IPS-NIHi11 (cell line): ENCODE measurements at regions not wholly inside any gene's neighbourhood (a gene's known extent, or its start where the extent isn't known, plus 50 kb on each side); places are given as distances from the start of the nearest gene placed in this dataset.
"Not testable (repeated sequence)": the region's sequence is repeated elsewhere in the genome, so short reads cannot be mapped to it uniquely, and the experiment has no call there.

Experiments used
- DNase-seq: peaks from one replicate; pipeline ENCODE4 v3.0.0; 2012; ENCODE audit warnings: mixed read lengths, low spot score

- no peak for DNase-seq
Observed at GRCh38 chr4:149870008-149870407, 54.4 kb upstream of the IQCM start.

DNA sequence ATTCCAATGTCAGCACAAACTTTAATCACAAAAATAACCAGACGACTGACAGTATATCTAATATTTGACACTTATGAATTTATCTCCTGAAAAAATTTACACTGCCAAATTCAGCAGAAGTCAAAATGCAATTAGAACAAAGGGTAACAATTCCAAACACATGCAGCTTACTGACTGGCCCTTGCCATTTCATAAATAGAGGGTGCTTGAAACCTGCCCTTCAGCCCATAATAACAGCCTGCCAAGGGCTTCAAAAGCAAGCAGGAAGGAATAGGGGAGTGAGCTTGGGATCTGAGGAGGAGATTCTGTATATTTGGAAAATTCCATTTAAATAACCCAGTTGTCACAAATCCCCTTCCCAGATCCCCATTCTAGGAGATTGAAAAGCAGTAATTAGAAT lies 66.1 kb upstream of the IQCM start:
- DNase-seq = no peak

DNA sequence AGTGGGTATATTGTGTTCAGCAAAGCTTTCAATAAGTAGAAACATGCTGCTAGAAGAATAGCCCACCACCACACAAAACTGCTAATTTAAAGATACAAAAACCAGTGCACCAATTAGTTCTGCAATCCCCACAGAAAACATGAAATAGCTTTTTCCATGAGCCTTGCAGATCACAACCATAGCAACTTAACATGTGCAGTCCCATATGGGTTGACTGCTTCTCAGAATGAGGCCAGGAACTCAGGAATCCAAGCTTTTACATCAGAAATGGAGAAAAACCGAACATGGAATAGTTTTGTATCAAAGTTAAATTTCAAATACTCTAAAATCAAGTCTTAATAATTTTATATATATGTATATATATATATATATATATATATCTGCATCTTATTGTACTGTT lies 66.6 kb upstream of the IQCM start:
- DNase-seq = no peak

GRCh38 chr4:149884046-149884445 lies 68.4 kb upstream of the IQCM start:
- no peak for DNase-seq

DNA sequence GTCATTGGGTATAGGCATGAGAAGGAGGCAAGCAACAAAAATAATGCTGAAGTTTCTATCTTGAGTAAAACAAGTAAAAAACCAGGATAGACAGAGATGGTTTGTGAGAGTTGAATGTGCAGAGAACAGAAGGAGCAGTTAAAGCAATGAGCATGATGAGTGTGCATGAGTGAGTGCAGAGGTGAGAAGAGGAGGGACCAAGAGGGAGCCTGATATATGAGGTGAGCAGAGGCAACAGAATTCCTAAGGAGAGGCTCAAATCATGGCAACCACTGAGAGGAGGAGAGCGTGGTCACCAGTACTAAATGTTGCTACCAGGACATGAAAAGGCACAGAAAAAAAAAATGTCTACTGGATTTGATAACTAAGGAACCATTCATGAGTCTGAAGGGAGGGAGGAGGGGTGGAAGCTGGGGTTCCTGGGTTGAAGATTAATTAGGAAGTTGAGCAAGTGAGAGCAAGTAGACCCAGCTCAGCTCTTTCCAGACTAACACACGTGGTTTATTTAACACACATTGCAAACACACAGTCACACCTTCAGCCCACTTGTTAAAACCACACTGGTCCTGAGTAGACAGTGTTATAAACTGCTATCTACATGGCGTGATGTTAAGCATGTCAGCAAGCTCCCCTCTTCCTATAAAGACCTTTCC lies 69.0 kb upstream of the IQCM start:
- DNase-seq = no peak

- no peak for DNase-seq
Observed at GRCh38 chr4:149885896-149886295, 70.3 kb upstream of the IQCM start.

- DNase-seq = no peak
Observed at GRCh38 chr4:149886786-149887490, 71.3 kb upstream of the IQCM start.

DNA sequence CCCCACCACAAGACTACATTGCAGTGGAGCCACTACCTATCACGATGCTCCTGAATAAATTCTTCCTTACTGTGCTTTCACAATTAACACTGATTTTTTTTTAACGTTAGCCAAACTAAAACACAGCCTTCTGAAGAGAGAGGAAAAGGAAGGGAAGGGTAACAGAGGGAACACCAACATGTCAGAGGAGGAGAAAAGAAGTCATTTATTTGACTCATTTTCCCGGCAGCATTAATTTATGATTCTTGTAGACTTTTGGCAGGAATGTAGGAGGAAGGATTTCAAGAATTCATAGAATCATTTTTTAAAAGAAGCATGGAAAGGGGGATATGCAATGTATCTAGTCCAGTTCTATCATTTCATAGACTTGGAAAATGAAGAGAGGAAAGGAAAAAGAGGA lies 74.3 kb upstream of the IQCM start:
- DNase-seq = no peak

- no peak for DNase-seq
Observed at GRCh38 chr4:149890531-149890930, 74.9 kb upstream of the IQCM start.

DNA sequence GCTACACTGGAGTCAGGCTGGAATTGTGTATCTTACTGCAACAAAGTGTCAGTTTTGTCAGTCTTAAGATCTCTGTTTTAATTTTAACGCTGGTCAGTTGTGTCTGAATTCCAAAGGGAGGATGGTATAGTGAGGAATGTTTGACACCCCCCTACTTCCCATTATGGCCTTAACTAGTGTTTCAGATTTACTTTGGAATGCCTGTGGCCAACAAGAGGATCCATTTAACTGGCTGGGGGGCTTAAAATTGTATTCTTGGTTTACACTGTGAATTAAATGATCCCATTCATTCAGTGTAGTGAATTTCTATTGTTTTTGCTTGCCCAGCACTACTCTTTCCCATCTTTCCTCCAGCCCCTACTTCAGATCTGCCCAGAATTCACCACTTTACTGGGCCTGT lies 75.8 kb upstream of the IQCM start:
- DNase-seq = no peak

DNA sequence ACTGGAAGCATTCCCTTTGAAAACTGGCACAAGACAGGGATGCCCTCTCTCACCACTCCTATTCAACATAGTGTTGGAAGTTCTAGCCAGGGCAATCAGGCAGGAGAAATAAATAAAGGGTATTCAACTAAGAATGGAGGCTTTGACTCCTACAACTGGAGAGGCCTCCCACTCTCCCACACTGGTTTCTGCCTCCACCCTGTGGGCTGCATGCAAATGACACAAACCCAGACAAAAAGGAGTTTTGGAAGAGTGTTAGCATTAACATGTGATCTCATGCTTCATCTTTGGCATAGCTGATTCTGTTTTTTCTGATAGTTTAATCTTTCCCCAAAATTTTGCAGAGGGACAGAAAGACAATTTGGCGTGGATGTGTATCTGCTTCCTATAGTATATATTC lies 80.8 kb upstream of the IQCM start:
- DNase-seq = no peak

DNA sequence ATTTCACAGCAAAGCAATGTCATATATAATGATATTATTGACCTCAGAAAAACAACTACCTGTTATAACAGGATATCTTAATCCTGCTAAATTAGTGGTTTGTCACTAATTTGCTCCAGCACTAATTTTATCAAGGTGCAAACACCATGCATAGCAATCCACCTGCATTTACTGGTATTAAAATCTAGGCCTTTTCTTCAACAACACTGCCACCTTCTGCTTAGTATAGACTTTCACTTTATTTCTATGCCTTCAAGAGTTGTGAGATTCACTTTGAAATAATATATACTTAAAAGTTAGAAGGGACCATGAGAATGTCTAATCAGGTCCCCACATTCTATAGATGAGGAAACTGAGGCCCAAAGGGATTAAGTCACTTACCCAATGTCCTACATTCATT lies 82.1 kb upstream of the IQCM start:
- no peak for DNase-seq

DNA sequence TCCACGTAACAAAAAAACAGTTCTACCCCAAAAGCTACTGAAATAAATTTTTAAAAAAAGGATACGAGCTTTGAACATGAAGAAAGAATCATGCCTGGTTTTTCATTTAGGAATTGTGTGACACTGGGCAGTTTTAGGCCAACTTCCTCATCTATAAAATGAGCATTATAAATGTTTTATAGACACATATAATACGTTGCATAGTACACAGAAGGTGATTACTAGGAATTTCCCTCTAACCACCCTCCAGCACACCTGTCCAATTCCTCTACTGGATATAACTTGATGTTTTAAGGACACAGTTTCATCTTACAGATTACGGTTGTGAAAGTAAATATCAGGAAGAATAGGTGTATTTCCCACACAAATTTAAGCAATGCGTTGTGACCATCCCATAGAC lies 85.5 kb upstream of the IQCM start:
- DNase-seq = no peak

DNA sequence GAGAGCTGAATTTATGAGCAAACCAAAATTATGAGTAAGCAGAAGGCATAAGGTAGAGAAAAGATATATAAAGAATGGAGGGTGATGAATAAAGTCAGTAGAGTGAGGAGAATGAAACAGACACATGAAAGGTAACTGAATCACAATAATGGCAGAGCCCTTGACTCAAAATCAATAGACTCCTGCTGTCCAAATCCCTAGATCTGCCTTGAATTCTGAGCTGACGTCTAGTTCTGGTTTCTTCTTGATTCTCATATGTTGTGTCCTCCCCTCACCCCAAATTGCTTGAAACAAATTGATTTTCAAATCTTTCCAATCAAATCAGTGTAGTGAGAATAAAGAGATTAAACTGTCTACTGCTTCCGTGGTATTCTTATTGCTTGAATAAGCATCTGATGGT lies 86.6 kb upstream of the IQCM start:
- DNase-seq = no peak

GRCh38 chr4:149910177-149910576 lies 94.5 kb upstream of the IQCM start:
- no peak for DNase-seq

DNA sequence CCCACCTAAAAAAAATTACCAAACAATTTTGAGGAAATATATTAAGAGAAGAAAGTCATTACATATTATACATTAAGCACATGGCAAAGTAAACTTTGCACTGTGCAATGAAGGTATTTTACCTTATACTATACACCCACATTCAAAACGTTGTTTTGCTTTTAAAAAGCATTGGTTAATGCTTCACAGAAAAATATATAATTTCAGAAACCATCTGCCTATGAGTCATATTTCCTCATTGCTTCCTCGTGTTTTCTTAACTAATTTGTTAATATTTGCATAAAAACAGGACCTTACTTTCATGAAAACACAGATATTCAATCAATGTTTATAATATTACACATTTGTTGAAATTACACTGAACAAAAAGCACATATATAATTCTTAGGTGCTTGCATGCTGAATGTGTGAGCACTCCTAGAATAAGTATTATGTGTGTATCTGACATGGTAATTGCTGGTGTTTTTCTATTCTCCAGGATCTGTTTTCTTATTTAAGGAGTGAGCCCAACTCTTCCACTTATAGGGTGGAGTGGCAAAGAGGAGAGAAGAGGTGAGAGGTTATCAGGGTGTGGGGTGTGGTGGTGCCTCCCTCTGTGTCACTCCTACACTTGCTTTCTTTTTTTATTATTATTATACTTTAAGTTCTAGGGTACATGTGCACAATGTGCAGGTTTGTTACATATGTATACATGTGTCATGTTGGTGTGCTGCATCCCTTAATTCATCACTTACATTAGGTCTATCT lies 95.1 kb upstream of the IQCM start:
- no peak for DNase-seq

DNA sequence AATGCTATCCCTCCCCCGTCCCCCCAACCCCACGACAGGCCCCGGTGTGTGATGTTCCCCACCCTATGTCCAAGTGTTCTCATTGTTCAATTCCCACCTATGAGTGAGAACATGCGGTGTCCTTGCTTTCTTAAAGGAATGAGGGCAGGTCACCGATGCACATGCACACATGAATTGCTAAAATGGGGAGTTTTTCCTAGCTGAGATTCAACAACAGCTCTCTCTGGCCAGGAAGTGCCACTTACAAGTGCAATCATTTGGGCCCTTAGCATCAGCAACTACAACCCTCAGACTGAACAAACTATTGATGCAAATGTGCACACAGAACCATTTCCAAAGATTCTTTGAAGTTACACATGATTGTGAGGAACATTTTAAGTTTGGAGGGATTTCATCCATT lies 95.7 kb upstream of the IQCM start:
- DNase-seq = no peak

- no peak for DNase-seq
Observed at GRCh38 chr4:149912000-149912399, 96.4 kb upstream of the IQCM start.

DNA sequence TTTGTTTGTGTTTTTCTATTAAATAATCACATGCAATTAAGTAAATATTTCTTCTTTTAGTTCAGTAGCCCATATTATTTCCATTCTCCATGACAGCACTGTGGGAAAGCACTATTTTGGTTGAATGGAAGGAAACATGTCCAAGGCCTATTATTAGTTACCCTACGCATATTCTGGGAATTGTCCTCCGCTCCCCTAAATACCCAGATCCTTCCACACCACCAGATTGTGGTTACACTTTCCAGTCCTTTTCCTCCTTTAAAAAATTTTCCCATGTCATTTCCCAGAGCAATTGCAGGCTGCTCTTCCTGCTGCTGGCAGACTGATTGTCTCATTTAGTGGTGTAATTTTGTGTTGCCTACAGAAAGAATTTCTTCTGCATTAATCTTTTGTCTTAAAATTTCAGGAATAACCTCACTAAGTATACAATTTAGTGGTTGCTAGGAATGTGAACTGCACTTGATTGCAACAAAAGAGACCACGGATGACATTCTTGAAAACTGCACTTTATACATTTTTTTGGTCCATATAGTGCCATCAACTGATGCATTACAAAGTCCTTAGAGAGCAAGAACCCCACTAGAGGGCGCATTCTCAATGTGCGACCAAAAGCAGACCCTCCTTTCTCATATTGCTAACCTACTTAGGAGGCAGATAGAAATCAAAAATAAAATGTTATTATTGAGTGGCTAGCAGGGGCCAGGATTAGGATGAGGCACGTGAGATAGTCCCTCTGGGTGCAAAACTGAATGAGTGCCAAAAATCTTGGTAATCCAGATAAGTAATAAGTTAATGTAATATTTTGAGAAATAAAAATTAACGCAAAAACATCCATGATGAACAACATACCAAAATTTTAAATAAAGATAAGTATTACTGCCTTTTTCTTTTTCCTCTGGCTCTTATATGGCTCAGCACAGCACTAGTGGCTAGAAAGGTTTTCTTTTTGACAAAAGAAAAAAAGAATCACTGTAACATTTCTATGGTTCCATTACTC lies 98.8 kb upstream of the IQCM start:
- peak; percentile 65 for DNase-seq

GRCh38 chr4:149915735-149916134 lies 100.1 kb upstream of the IQCM start:
- DNase-seq = not testable (repeated sequence)

DNA sequence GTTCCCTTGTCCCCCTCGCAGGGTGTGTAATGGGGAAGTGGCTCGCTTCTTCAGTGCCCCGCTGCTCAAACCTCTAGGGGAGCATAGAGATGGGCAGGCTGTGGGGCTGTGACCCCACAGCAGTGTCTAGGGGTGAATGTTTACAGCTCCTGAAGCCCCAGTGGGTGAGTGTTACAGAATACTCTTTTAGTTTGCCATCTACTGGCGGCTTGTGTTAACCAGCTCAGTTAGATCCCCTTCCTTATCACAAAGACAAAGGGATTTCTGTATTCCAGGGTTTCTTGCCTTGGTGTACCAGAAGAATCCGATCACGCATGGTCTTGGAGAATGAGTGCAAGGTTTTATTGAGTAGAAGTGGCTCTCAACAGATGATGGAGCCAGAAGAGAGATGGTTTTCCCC lies 108.1 kb upstream of the IQCM start:
- no peak for DNase-seq

DNA sequence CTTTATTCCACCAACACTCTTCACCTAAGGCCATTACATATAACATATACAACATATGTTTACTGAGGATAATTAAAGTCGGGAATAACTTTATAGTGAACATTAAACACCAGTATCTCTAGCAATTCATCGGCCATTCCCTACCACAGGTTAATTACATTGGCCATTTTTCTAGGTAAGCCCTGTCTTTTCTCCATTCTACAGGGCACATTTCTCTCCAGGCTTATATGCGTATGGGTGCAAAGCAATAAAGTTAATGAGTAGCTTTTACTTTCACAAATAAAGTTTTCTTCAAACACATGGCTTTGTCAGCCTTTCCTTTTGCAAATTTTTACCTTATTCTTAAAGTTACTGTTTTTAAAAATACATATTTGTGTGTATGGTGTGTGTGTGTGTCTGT lies 111.9 kb upstream of the IQCM start:
- DNase-seq = no peak
